GM18870 (cell line): ENCODE measurements at regions not wholly inside any gene's neighbourhood (a gene's known extent, or its start where the extent isn't known, plus 50 kb on each side); places are given as distances from the start of the nearest gene placed in this dataset.
"Not testable (repeated sequence)": the region's sequence is repeated elsewhere in the genome, so short reads cannot be mapped to it uniquely, and the experiment has no call there.

Experiments used
- ATAC-seq: cut with Tn5 transposase; IDR thresholded peaks from one replicate; pipeline ENCODE4 v1.9.1; 2021; ENCODE audit warnings: moderate library complexity; ENCODE audit not compliant: unreplicated experiment

GRCh38 chr10:3931224-3931623, 146.2 kb upstream of the KLF6 start:
- no peak for ATAC-seq

GRCh38 chr10:3928569-3928968, 143.6 kb upstream of the KLF6 start:
- no peak for ATAC-seq

DNA sequence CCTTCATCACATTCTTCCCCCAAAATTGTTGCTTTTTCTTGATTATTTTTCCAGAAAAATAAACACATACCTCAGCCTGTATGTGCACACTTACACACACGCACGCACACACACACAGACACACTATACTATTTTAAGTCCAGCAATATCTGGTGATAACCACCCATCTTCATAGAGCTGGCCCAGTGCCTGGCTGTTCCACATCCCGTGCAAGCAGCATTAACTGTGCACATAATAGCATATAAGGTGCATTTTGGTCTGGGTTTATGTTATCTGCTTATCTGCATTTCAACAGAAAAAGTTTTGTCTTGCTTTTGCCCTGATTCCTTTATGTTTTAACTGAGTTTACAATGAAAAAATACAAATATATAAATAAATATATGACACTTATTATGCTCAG, 143.1 kb upstream of the KLF6 start:
- no peak for ATAC-seq

DNA sequence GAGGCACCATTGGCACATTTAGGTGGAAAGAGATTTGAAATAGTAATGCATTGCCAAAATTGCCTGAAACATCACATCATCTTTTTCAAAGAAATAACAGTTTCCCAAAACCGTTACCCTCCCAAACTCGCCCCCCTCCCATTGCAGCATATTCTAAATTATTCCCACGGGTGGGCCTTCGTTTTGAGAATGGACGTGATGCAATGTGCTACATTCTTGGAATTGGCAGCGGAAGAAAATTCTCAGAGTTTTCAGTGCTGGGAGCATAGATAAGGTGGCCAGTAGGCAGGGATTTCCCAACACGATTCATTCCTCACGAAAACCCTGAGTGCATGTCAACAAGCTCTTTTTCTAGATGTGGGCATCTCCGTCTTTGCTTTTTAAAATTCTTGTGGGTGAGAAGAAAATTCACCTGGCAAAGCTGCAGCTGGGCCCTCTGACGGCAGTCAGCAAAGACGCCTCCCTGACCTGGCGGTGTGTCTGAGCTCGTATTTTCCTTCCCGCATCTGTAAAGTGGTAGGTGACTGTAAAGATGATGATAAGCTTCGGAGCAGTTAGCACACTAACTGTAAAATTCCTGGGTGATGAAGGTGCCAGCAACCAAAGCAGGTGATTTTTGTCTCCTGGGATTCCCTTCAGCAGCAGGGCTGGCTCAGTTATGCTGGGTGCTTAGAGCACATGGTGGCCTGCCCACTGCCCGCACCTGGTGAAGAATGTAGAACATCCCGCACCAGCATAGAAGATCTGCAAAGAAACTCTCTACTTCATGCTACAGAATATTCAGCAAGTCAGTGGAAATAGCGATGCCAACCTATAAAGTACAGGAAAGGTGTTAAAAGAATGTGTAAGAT, 141.9 kb upstream of the KLF6 start:
- ATAC-seq = no peak

DNA sequence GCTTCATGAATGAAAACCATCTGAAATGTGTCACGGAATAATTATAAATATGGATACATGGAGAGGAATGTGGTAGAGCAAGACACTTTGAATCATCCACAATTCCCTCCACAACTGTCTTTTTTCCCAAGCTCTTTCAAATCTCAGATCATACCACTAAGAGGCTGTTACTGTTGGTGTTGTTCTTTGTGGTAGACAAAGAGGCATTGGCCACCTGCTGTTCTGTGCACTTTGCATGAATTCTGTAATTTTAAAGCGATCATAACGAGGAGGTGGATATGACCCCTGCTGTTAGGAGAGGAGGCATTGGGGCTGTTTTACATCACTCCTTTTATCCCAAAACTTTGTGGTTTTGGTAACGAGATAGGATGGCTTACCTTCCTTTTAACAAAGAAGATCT, 141.2 kb upstream of the KLF6 start:
- no peak for ATAC-seq

GRCh38 chr10:3925184-3925583, 140.2 kb upstream of the KLF6 start:
- no peak for ATAC-seq

DNA sequence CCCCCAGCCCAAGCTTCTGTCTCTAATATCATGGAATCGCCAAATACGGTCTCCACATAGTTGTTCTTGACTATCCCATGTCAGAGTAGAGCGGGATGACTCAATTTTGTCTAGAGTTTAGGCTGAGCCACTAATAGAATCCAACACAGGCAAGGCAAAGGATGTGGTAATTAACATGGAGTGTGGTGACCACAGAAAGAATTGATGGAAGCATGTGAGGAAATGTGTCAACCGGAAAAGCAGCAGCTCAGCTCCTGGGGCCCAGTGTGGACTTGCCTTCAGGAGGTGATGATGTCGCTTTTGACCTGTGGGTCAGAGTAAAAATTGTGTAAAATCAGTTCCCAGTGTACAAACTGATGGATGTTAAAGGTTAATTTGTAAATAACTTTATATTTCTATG, 139.3 kb upstream of the KLF6 start:
- ATAC-seq = no peak

DNA sequence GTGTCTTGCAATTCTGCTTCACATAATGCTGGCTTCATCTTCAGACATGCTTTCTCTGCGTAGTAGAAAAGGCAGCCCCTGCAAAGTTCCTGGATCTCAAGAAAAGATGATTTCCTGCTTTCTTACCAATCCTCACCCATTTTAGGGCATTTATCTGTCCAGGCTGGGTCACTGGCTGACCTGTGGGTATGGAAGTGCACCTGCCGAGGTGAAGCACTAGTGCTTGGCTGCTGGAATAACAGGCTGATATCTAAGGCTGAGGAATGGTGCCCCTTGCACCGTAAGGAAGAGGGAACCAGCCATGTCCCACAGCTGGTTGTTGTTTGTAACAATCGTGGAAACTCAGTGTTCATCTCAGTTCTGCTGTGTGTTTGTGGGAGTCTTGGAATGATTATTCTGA, 138.0 kb upstream of the KLF6 start:
- no peak for ATAC-seq

DNA sequence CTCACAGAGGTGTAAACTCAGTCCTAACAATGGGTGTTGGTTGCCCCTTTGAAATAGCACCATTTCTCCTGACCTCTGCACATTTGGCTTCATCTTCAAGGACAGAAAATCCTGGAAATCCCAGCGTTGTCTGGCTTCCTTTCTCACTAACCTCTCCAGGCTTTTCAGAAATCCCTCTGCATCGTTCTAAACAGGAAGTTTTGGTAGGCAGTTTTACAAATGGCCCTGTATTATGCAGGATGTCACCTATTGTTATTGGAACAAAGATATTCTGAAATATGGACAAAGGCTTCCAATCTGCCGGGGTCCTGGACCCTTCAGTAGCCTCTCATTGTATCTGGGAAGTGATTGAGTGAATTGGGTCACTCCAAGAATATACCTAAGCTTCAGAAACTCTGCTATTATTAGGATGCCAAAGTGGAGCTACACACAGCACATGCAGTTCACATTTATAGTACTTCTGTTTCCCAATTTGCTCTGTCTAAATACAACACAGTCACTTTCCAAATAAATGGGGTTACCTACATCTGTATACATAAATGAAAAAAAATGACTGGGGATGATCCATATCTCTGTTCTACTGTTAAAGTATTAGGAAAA, 134.8 kb upstream of the KLF6 start:
- no peak for ATAC-seq

GRCh38 chr10:3917392-3917791, 132.4 kb upstream of the KLF6 start:
- not testable (repeated sequence) for ATAC-seq

DNA sequence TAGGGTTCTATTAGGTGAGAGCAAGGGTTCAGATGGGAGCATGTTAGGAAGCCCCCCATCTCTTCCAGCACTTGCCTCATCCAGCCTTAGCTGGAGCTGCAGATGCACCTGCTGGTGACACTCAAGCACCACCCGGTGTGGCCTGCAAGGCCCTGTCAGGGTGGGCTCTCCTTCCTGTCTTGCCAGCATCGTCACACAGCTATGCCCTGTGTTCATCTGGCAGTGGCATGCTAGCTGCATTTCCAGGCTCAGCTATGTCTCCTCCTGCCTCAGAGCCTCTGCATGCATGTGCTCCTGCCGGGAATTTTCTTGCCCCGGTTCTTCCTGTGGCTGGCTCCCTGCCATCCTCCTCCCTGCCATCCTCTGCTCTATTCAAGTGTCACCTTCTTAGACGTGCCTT, 129.7 kb upstream of the KLF6 start:
- no peak for ATAC-seq

GRCh38 chr10:3911713-3912442, 126.9 kb upstream of the KLF6 start:
- ATAC-seq = no peak

DNA sequence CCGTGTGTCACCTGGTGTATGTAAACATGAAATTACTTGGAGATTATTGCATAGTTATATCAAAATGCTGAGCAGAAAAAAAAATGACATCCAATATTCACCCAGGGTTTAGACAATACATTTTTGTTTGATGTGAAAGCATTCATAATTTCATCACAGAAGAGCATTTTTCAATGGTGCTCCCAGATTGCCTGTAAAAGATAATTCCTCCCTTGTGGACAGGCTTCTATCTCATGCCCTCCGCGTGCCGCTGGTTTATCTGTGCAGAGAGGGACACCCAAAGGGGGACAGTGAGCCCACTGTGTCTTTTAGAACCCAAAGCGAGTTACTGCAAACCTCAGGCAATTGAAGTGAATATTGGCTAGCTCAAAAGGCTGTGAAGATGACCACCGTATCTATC, 126.2 kb upstream of the KLF6 start:
- ATAC-seq = no peak

DNA sequence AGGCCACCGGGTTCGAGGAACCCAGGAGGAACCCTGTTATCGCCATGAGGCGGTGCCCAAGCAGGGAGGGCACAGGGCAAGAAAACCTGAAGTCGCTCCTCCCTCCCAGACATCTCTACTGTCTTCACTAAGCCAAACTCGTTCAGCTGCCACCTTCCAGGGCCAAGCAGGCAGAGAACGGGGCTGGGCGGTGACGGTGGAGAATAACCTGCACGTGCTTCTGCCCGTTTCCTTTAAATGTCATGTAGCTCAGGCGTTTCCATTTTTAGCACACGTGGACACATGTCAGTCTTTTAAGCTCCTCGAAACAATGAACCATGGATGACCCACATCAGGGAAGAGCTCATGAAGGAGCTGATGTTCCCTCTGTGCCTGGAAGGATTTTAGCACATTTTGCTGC, 124.3 kb upstream of the KLF6 start:
- no peak for ATAC-seq

DNA sequence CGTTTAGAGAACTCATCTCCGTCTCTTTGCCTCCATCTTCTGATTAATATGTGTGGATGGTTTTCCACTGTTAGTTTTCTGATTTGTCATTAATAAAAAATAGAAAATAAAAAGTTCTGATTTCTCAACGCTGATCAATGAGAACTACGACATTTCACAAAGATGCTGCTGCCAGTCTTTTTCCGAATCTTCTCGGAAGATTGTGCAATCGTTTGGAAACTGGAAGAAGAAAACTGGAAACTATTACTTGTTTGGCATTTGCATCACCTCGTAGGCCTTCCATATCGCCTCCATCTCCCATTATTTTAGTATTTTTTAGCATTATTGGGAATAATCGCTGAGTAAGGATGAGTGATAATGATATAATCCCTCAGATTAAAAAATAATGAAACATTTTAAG, 123.2 kb upstream of the KLF6 start:
- ATAC-seq = no peak

GRCh38 chr10:3907514-3907913, 122.5 kb upstream of the KLF6 start:
- no peak for ATAC-seq

- no peak for ATAC-seq
Measured at GRCh38 chr10:3906511-3907111, 121.6 kb upstream of the KLF6 start.

DNA sequence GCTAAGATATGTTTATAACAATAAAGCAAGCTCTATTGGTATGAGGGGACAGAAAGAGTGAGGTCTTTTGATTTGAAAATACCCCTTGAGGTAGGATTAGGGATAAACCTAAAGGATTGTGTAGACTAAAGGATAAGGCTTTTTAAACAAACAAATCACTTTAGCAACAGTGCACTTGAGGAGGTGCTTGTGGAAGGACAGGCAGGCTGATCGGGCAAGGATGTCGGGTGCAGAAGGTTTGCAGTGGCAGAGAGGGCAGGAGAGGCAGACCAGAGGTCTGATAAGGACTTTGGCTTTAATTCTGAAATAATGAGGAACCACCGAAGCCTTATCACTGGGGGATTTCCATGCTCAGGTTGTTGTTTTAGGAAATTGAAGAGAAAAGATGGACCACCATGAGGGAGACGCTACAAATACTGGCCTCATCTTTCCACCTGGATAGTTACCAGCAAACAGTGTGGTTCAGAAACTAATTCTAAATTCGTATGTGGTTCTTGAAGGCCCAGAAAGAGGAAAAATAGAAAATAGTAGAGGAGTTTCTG, 119.5 kb upstream of the KLF6 start:
- no peak for ATAC-seq

- peak; percentile 37 for ATAC-seq
Measured at GRCh38 chr10:3902809-3903410, 117.9 kb upstream of the KLF6 start.

GRCh38 chr10:3902054-3902808, 117.2 kb upstream of the KLF6 start:
- peak; percentile 94 for ATAC-seq
